IMR-90 (cell line): ENCODE measurements at regions not wholly inside any gene's neighbourhood (a gene's known extent, or its start where the extent isn't known, plus 50 kb on each side); places are given as distances from the start of the nearest gene placed in this dataset.

Source experiments
- ATAC-seq: fragments of 200-7000 bp; cut with Tn5 transposase; 2 replicates; pipeline ENCODE4 v1.9.1; 2020; ENCODE audit warnings: low read depth, mild to moderate bottlenecking, moderate library complexity
- BruUV-seq: library from RNA; stranded (reverse); fragments of 400-500 nt; replicated peaks from 2 replicates; lab custom pipeline; 2021; lab: Mats Ljungman, UMichigan
- CTCF ChIA-PET: fragments of 300-600 bp; formaldehyde crosslinking; extraction: SDS; loops from one replicate; lab custom pipeline; 2021; ENCODE audit warnings: antibody characterized with exemption; lab: Yijun Ruan, JAX
- POLR2A ChIA-PET: fragments of 300-600 bp; sonication (Branson Sonifier 250); formaldehyde crosslinking; loops from one replicate; lab custom pipeline; 2022; ENCODE audit warnings: antibody characterized with exemption; ENCODE audit not compliant: unreplicated experiment; lab: Charles Lee
- DNase-seq: peaks from one replicate; pipeline ENCODE4 v3.0.0; 2013
- H2AFZ ChIP-seq: replicated peaks from 2 replicates; pipeline ENCODE3; 2013; ENCODE audit warnings: low read length, mild to moderate bottlenecking; ENCODE audit not compliant: poor library complexity
- H2AK5ac ChIP-seq: 2 replicates; pipeline ENCODE4 v1.6.1; 2013; ENCODE audit warnings: low read depth, low read length, inconsistent platforms
- H2AK9ac ChIP-seq: replicated peaks from 2 replicates; pipeline ENCODE3; 2013; ENCODE audit warnings: mild to moderate bottlenecking, low read depth, low read length, moderate library complexity; ENCODE audit not compliant: poor library complexity
- H2BK120ac ChIP-seq: 2 replicates; pipeline ENCODE4 v1.6.1; 2013; ENCODE audit warnings: low read depth, low read length, inconsistent platforms
- H2BK15ac ChIP-seq: 3 replicates; pipeline ENCODE4 v1.6.1; 2013; ENCODE audit warnings: low read depth, low read length, inconsistent platforms
- H2BK20ac ChIP-seq: 2 replicates; pipeline ENCODE4 v1.6.1; 2013; ENCODE audit warnings: low read depth, mild to moderate bottlenecking, inconsistent platforms, low read length, moderate library complexity
- H2BK5ac ChIP-seq: 2 replicates; pipeline ENCODE4 v1.6.1; 2013; ENCODE audit warnings: mild to moderate bottlenecking, low read depth, low read length, inconsistent platforms; ENCODE audit not compliant: poor library complexity, severe bottlenecking
- H3K14ac ChIP-seq: replicated peaks from 2 replicates; pipeline ENCODE4 v1.6.1; 2013; ENCODE audit warnings: low read depth, low read length, inconsistent platforms
- H3K18ac ChIP-seq: 2 replicates; pipeline ENCODE4 v1.6.1; 2013; ENCODE audit warnings: low read depth, low read length, control low read depth
- H3K23ac ChIP-seq: 2 replicates; pipeline ENCODE4 v1.6.1; 2013; ENCODE audit warnings: low read depth, low read length, inconsistent platforms
- H3K27ac ChIP-seq: 2 replicates; pipeline ENCODE4 v1.5.1; 2013; ENCODE audit warnings: mild to moderate bottlenecking, control low read depth, low read length; ENCODE audit not compliant: insufficient read depth
- H3K27me3 ChIP-seq: 2 replicates; pipeline ENCODE4 v1.6.1; 2013; ENCODE audit warnings: low read length; ENCODE audit not compliant: control insufficient read depth, insufficient read depth
- H3K36me3 ChIP-seq: 2 replicates; pipeline ENCODE4 v1.6.1; 2013; ENCODE audit warnings: low read length, mixed read lengths; ENCODE audit not compliant: control insufficient read depth, insufficient read depth
- H3K4ac ChIP-seq: 2 replicates; pipeline ENCODE4 v1.6.1; 2013; ENCODE audit warnings: low read depth, low read length, inconsistent platforms
- H3K4me1 ChIP-seq: 2 replicates; pipeline ENCODE4 v1.6.1; 2013; ENCODE audit warnings: low read length, mixed read lengths; ENCODE audit not compliant: control insufficient read depth, insufficient read depth
- H3K4me2 ChIP-seq: 2 replicates; pipeline ENCODE4 v1.6.1; 2013; ENCODE audit warnings: low read depth, mild to moderate bottlenecking, control low read depth, low read length, moderate library complexity
- H3K4me3 ChIP-seq: 2 replicates; pipeline ENCODE4 v1.5.1; 2013; ENCODE audit warnings: low read depth, mild to moderate bottlenecking, control low read depth, low read length, moderate library complexity; ENCODE audit not compliant: insufficient read depth
- H3K56ac ChIP-seq: 2 replicates; pipeline ENCODE4 v1.6.1; 2013; ENCODE audit warnings: low read length, inconsistent platforms; ENCODE audit not compliant: insufficient read depth; ENCODE audit errors: extremely low read depth
- H3K79me1 ChIP-seq, 2 experiments: 2 replicates each; pipeline ENCODE4 v1.6.1; 2013; ENCODE audit warnings: low read length in 2 of 2, inconsistent platforms in 1 of 2, low read depth in 1 of 2
- H3K9ac ChIP-seq: 2 replicates; pipeline ENCODE4 v1.6.1; 2013; ENCODE audit warnings: low read depth, low read length, control low read depth
- H3K9me1 ChIP-seq: 2 replicates; pipeline ENCODE4 v1.6.1; 2013; ENCODE audit warnings: low read length, inconsistent platforms; ENCODE audit not compliant: insufficient read depth
- H3K9me3 ChIP-seq: 2 replicates; pipeline ENCODE4 v1.6.1; 2013; ENCODE audit warnings: low read length; ENCODE audit not compliant: control insufficient read depth, insufficient read depth
- H4K20me1 ChIP-seq: 2 replicates; pipeline ENCODE4 v1.6.1; 2013; ENCODE audit warnings: low read length, inconsistent platforms; ENCODE audit not compliant: insufficient read depth
- H4K5ac ChIP-seq: 2 replicates; pipeline ENCODE4 v1.6.1; 2013; ENCODE audit warnings: mild to moderate bottlenecking, low read depth, low read length, control low read depth
- H4K8ac ChIP-seq, 2 experiments: 2 replicates each; pipeline ENCODE4 v1.6.1; 2013; ENCODE audit warnings: low read depth in 2 of 2, low read length in 2 of 2, control low read depth in 1 of 2, inconsistent platforms in 1 of 2
- H4K91ac ChIP-seq: 2 replicates; pipeline ENCODE4 v1.6.1; 2013; ENCODE audit warnings: low read depth, low read length, inconsistent platforms; ENCODE audit not compliant: insufficient read depth
- BHLHE40 ChIP-seq: fragments of 150-350 bp; IDR thresholded peaks from 2 replicates; pipeline ENCODE4 v1.6.1; 2016; ENCODE audit warnings: mild to moderate bottlenecking, low read depth, low read length
- CHD1 ChIP-seq: IDR thresholded peaks from 2 replicates; pipeline ENCODE4 v1.6.1; 2012; ENCODE audit warnings: low read depth, low read length, improper control_type of control experiment
- FOS ChIP-seq: fragments of 150-350 bp; IDR thresholded peaks from 2 replicates; pipeline ENCODE4 v1.6.1; 2016; ENCODE audit warnings: low read depth, low read length
- MAFK ChIP-seq: IDR thresholded peaks from 2 replicates; pipeline ENCODE4 v1.6.1; 2012; ENCODE audit warnings: low read depth, low read length, improper control_type of control experiment
- MAZ ChIP-seq: IDR thresholded peaks from 2 replicates; pipeline ENCODE4 v1.6.1; 2012; ENCODE audit warnings: low read depth, mild to moderate bottlenecking, low read length, improper control_type of control experiment, moderate library complexity, borderline replicate concordance
- MXI1 ChIP-seq: IDR thresholded peaks from 2 replicates; pipeline ENCODE4 v1.6.1; 2012; ENCODE audit warnings: low read depth, mild to moderate bottlenecking, low read length, moderate library complexity, borderline replicate concordance
- NFE2L2 ChIP-seq: fragments of 150-350 bp; IDR thresholded peaks from 2 replicates; pipeline ENCODE4 v1.6.1; 2016; ENCODE audit warnings: low read depth, mild to moderate bottlenecking, low read length
- POLR2A ChIP-seq: IDR thresholded peaks from 2 replicates; pipeline ENCODE4 v1.6.1; 2012; ENCODE audit warnings: mild to moderate bottlenecking, low read depth, low read length
- RCOR1 ChIP-seq: IDR thresholded peaks from 2 replicates; pipeline ENCODE4 v1.6.1; 2012; ENCODE audit warnings: mild to moderate bottlenecking, low read length, improper control_type of control experiment; ENCODE audit not compliant: insufficient replicate concordance
- RFX5 ChIP-seq: IDR thresholded peaks from 2 replicates; pipeline ENCODE4 v1.8.0; 2012; ENCODE audit warnings: low read depth, mild to moderate bottlenecking, low read length, moderate library complexity
- SMC3 ChIP-seq: fragments of 150-350 bp; IDR thresholded peaks from 2 replicates; pipeline ENCODE4 v1.6.1; 2016; ENCODE audit warnings: low read depth, mild to moderate bottlenecking, antibody characterized with exemption, low read length, moderate library complexity
- WGBS, 2 experiments: methylation state at CpG; one replicate each; pipeline versions ENCODE4 v1.1.5 to v1.1.7; 2013; ENCODE audit warnings: missing lambda C conversion rate in 2 of 2; ENCODE audit not compliant: insufficient read length in 1 of 2; ENCODE audit errors: extremely low coverage in 2 of 2; 5-methylcytosine and 5-hydroxymethylcytosine counted together
- dilution Hi-C: fragments of 300-500 bp; cut with HindIII; formaldehyde crosslinking; loops from one replicate; pipeline ENCODE4 v1.14.3; 2018; ENCODE audit warnings: low sequenced_read_pairs; ENCODE audit not compliant: unreplicated experiment
- in situ Hi-C: fragments of 300-500 bp; cut with MboI; formaldehyde crosslinking; loops from 3 replicates; pipeline ENCODE4 v1.14.3; 2019; ENCODE audit warnings: low sequenced_read_pairs, inconsistent platforms, mixed read lengths
- intact Hi-C: fragments of 100-400 bp; cut with micrococcal nuclease; formaldehyde crosslinking; loops from 2 replicates; pipeline ENCODE4 v1.10.0; 2022
- TF ChIP-seq, protein P1 (sequence below): fragments of 150-350 bp; IDR thresholded peaks from 2 replicates; pipeline ENCODE4 v1.6.1; 2017; ENCODE audit warnings: mild to moderate bottlenecking, antibody characterized with exemption, low read length, low read depth
- TF ChIP-seq, protein P2 (sequence below): conservative IDR thresholded peaks from 2 replicates; pipeline ENCODE4 v1.5.1; 2012; ENCODE audit warnings: mild to moderate bottlenecking, low read depth, low read length, improper control_type of control experiment
- TF ChIP-seq, protein P3 (sequence below): fragments of 150-350 bp; IDR thresholded peaks from 2 replicates; pipeline ENCODE4 v1.6.1; 2016; ENCODE audit warnings: low read depth, mild to moderate bottlenecking, low read length, moderate library complexity, borderline replicate concordance

DNA sequence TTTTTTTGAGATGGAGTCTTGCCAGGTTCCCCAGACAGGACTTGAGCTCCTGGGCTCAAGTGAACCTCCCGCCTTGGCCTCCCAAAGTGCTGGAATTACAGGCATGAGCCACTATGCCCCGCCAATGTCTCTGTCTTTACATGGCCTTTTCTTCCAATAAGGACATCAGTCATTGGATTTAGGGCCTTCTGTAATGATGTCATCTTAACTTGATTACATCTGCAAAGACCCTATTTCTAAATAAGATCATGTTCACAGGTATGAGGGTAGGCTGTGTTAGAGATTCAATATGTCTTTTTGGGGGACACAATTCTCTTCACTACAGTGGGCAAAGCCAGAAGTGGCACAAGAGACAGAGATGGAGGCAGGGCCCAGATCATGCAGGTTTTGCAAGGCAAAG is 68.1 kb downstream of the PMAIP1 start:
- Histone ChIP-seq H2AFZ (no peak overlapping the region), H2BK20ac (no peak overlapping the region), H3K4me1 (no peaks in the 10 kb centered on the region), H4K5ac (no peak overlapping the region), H4K20me1 (no peaks in the 10 kb centered on the region), H2AK9ac (no peak overlapping the region), H2BK15ac (no peak overlapping the region), H3K56ac (no peak overlapping the region), H3K79me1 (no peaks in the 10 kb centered on the region), H4K91ac (no peak overlapping the region), H2BK5ac (no peak overlapping the region), H3K4me2 (no peak overlapping the region), H3K36me3 (no peaks in the 10 kb centered on the region), H2BK120ac (no peak overlapping the region), H3K23ac (no peak overlapping the region), H3K18ac (no peak overlapping the region), H3K9me1 (no peaks in the 10 kb centered on the region; the same call in 1 of the 2 replicates), H3K9me3 (0 out of 2 replicates have a peak, but pooled peaks cover 1% of the 10 kb centered on the region), H3K27me3 (peaks cover 7% of the 10 kb centered on the region), H2AK5ac (no peak overlapping the region), H4K8ac (no peak overlapping the region), H3K4me3 (no peak overlapping the region), H3K14ac (no peak overlapping the region), H3K4ac (no peak overlapping the region), H3K9ac (no peak overlapping the region), H3K27ac (no peak overlapping the region)
- ChIA-PET CTCF (no interaction called here), POLR2A (no interaction called here)
- 80% methylated on average over 1 of the region's 2 CpGs; no CpG with 5 or more reads in 1 of the 2 experiments for WGBS, 2 experiments
- in situ Hi-C loops = no loop called here
- ATAC-seq (no peak), DNase-seq (no peak)
- no TSS peak for BruUV-seq
- intact Hi-C loops = no loop called here
- TF ChIP-seq RFX5 = no peak
- TF ChIP-seq FOS = no peak
- TF ChIP-seq NFE2L2 = no peak
- no peak for TF ChIP-seq SMC3
- TF ChIP-seq MAZ = no peak
- no peak for TF ChIP-seq POLR2A
- TF ChIP-seq, protein P1, sequence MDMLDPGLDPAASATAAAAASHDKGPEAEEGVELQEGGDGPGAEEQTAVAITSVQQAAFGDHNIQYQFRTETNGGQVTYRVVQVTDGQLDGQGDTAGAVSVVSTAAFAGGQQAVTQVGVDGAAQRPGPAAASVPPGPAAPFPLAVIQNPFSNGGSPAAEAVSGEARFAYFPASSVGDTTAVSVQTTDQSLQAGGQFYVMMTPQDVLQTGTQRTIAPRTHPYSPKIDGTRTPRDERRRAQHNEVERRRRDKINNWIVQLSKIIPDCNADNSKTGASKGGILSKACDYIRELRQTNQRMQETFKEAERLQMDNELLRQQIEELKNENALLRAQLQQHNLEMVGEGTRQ = no peak
- TF ChIP-seq MXI1 = no peak
- no peak for TF ChIP-seq CHD1
- no peak for TF ChIP-seq BHLHE40
- TF ChIP-seq RCOR1 = no peak
- TF ChIP-seq, protein P2, sequence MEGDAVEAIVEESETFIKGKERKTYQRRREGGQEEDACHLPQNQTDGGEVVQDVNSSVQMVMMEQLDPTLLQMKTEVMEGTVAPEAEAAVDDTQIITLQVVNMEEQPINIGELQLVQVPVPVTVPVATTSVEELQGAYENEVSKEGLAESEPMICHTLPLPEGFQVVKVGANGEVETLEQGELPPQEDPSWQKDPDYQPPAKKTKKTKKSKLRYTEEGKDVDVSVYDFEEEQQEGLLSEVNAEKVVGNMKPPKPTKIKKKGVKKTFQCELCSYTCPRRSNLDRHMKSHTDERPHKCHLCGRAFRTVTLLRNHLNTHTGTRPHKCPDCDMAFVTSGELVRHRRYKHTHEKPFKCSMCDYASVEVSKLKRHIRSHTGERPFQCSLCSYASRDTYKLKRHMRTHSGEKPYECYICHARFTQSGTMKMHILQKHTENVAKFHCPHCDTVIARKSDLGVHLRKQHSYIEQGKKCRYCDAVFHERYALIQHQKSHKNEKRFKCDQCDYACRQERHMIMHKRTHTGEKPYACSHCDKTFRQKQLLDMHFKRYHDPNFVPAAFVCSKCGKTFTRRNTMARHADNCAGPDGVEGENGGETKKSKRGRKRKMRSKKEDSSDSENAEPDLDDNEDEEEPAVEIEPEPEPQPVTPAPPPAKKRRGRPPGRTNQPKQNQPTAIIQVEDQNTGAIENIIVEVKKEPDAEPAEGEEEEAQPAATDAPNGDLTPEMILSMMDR = no peak
- TF ChIP-seq, protein P3, sequence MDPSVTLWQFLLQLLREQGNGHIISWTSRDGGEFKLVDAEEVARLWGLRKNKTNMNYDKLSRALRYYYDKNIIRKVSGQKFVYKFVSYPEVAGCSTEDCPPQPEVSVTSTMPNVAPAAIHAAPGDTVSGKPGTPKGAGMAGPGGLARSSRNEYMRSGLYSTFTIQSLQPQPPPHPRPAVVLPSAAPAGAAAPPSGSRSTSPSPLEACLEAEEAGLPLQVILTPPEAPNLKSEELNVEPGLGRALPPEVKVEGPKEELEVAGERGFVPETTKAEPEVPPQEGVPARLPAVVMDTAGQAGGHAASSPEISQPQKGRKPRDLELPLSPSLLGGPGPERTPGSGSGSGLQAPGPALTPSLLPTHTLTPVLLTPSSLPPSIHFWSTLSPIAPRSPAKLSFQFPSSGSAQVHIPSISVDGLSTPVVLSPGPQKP = no peak
- no peak for TF ChIP-seq MAFK
- dilution Hi-C loops = no loop called here
